Vagina (tissue), 2 donors: ENCODE measurements at regions not wholly inside any gene's neighbourhood (a gene's known extent, or its start where the extent isn't known, plus 50 kb on each side); places are given as distances from the start of the nearest gene placed in this dataset.
"Not testable (repeated sequence)": the region's sequence is repeated elsewhere in the genome, so short reads cannot be mapped to it uniquely, and the experiment has no call there.

Experiments used
- DNase-seq, 2 donors: peaks; one replicate each; pipeline ENCODE4 v3.0.0-alpha.2; 2017; ENCODE audit errors: extremely low spot score in 2 of 2
- H3K27ac ChIP-seq: fragments of 200-600 bp; sonication (generic); one replicate; pipeline ENCODE4 v1.5.1; 2019
- H3K27me3 ChIP-seq: fragments of 200-600 bp; sonication (generic); one replicate; pipeline ENCODE4 v1.5.1; 2019
- H3K36me3 ChIP-seq, 2 donors: fragments of 200-600 bp; sonication (generic); one replicate each; pipeline ENCODE4 v1.5.1; 2017 to 2019
- H3K4me1 ChIP-seq: fragments of 200-600 bp; sonication (generic); one replicate; pipeline ENCODE4 v1.5.1; 2019
- H3K4me3 ChIP-seq, 2 donors: fragments of 200-600 bp; sonication (generic); 1 replicate in 1 of 2; 2 replicates in 1 of 2; pipeline ENCODE4 v1.5.1; 2016 to 2019
- H3K9me3 ChIP-seq: fragments of 200-600 bp; sonication (generic); one replicate; pipeline ENCODE4 v1.5.1; 2019
- intact Hi-C: fragments of 100-400 bp; cut with DNase I; formaldehyde crosslinking; loops from one replicate; pipeline ENCODE4 v1.15.1; 2023

DNA sequence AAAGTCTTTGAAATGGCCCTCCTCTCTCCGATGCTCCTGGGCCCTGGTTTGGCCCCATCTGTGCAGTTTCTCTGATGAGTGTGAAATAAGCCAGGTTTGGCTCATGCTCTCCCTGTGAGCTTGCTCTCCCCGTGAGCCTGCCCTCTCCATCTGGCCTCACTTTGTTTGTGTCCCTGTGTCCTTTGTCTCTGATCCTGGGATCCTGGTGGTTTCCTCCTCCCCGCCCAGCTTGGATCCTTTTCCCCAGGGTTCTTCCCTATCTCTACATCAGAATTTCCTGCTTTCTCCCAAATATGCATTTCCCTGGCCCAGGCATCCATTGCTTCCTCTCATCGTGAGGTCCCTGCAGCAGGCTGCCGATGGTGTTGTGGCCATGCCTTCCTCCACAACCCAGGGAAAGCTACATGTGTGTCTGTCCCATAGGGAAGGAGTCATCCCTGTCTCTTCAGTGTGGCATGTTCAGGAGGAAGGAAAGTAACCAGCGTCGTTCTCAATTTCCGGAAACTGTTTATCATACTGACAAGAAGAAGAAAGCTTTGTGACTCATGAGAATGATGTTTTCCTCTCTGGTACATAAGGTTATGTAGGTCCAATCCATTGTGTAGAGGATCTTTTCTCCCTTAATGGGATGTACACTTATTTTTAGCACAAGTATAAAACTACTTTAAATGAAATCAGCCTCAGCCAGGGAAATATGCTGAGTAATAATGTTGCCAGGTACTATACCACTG, 956.6 kb downstream of the SPATA31A6 start:
- H3K4me1 ChIP-seq, DNase-seq, H3K27me3 ChIP-seq, H3K27ac ChIP-seq, H3K9me3 ChIP-seq, intact Hi-C loops, H3K4me3 ChIP-seq, H3K36me3 ChIP-seq: not testable (repeated sequence)
